ENCODE measurements at regions not wholly inside any gene's neighbourhood (a gene's known extent, or its start where the extent isn't known, plus 50 kb on each side); places are given as distances from the start of the nearest gene placed in this dataset.

GRCh38 chr1:2871246-2871815 is 69.8 kb upstream of the TTC34 start:
- TF ChIP-seq, protein P1, sequence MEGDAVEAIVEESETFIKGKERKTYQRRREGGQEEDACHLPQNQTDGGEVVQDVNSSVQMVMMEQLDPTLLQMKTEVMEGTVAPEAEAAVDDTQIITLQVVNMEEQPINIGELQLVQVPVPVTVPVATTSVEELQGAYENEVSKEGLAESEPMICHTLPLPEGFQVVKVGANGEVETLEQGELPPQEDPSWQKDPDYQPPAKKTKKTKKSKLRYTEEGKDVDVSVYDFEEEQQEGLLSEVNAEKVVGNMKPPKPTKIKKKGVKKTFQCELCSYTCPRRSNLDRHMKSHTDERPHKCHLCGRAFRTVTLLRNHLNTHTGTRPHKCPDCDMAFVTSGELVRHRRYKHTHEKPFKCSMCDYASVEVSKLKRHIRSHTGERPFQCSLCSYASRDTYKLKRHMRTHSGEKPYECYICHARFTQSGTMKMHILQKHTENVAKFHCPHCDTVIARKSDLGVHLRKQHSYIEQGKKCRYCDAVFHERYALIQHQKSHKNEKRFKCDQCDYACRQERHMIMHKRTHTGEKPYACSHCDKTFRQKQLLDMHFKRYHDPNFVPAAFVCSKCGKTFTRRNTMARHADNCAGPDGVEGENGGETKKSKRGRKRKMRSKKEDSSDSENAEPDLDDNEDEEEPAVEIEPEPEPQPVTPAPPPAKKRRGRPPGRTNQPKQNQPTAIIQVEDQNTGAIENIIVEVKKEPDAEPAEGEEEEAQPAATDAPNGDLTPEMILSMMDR (IDR thresholded peaks at IDR 0.05): no peak
- TF ChIP-seq POLR2A (IDR thresholded peaks at IDR 0.05): no peak
- TF ChIP-seq POLR2AphosphoS5 (IDR thresholded peaks at IDR 0.05): no peak

All from breast epithelium (tissue), 3 donors.